Skeletal muscle tissue (tissue), 3 donors: ENCODE measurements at regions not wholly inside any gene's neighbourhood (a gene's known extent, or its start where the extent isn't known, plus 50 kb on each side); places are given as distances from the start of the nearest gene placed in this dataset.

Source experiments
- H3K27ac ChIP-seq: one replicate; pipeline ENCODE4 v1.7.0; 2013; ENCODE audit warnings: mild to moderate bottlenecking, low read depth, low read length, inconsistent platforms
- H3K27me3 ChIP-seq, 3 donors: one replicate each; pipeline ENCODE4 v1.7.0; 2013; ENCODE audit warnings: low read length in 3 of 3; ENCODE audit not compliant: control insufficient read depth in 3 of 3, insufficient read depth in 3 of 3
- H3K36me3 ChIP-seq, 3 donors: one replicate each; pipeline ENCODE4 v1.7.0; 2013; ENCODE audit warnings: low read length in 3 of 3; ENCODE audit not compliant: control insufficient read depth in 3 of 3, insufficient read depth in 3 of 3
- H3K4me1 ChIP-seq, 3 donors: one replicate each; pipeline ENCODE4 v1.7.0; 2013; ENCODE audit warnings: low read length in 3 of 3, mild to moderate bottlenecking in 3 of 3; ENCODE audit not compliant: control insufficient read depth in 3 of 3, insufficient read depth in 3 of 3
- H3K4me3 ChIP-seq, 3 donors: one replicate each; pipeline ENCODE4 v1.7.0; 2013; ENCODE audit warnings: low read length in 3 of 3
- H3K9ac ChIP-seq, 3 donors: one replicate each; pipeline ENCODE4 v1.7.0; 2013; ENCODE audit warnings: low read length in 3 of 3, mild to moderate bottlenecking in 3 of 3, moderate library complexity in 2 of 3, low read depth in 1 of 3
- H3K9me3 ChIP-seq, 3 donors: one replicate each; pipeline ENCODE4 v1.7.0; 2013; ENCODE audit warnings: low read length in 3 of 3; ENCODE audit not compliant: control insufficient read depth in 3 of 3
- donor health status: Osteomylitis.

DNA sequence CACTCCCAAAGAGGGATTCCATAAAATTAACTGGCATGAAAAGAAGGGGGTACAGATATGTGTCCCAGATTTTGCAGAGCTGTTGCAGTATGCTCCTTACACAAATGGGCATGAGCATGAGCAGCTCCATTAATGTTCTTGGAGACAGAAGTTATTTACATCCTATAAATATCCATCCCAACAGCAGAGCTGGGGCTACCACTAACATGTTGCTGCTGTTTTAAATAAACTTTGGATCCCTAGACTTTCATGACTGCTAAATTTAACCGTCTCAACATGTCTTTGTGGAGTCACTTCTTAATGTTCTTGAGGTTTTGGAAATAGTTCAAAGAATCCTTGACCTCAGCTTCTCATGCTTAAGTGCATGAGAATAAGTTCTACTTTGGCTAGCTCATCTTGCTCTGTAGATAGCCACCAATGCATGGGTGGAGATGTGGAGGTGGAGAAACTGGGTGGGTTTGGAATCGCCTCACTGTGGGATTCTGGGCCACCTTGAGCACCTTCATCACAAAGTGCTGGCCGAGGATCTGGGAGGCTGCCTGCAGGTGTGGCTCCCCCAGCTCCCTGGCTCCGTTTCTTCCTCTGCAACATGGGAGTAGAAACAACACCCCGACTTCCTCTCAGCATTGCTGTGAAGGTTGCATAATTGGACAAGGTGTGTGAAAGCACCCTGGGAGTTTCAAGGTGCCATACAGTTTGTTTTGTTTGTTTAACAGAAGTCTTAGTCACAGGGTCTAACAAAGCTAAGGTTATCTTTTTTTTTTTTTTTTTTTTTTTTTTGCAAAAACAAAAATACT lies 307.2 kb downstream of the MYCN start:
- H3K4me3 ChIP-seq: no peak overlapping the region
- H3K9ac ChIP-seq: no peak overlapping the region
- peaks cover 0 to 3% (median 0%) of the 10 kb centered on the region in 3 donors for H3K27me3 ChIP-seq

DNA sequence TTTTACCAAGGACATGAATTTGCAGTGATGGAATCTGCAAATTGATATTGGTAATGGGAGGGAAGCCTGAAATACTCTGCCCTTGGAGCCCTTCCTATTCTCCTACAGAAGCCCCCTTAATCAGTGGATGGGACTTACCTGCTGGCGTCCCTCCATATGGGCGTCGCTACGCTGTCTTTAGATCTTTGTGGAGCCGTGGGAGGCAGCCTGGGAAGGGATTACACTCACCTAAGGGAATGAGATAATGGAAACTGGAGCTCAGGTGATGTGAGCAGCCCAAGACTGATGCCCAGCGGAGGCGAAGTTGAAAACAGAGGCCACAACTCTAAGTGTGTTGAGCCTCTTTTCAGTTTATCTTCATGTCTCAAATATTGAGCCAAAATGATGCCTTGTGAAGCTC lies 306.6 kb downstream of the MYCN start:
- Histone ChIP-seq H3K9me3 (no peaks in the 10 kb centered on the region), H3K27me3 (peaks cover 0 to 3% (median 0%) of the 10 kb centered on the region in 3 donors), H3K36me3 (no peaks in the 10 kb centered on the region), H3K4me1 (peaks cover 0 to 10% (median 4%) of the 10 kb centered on the region in 3 donors), H3K4me3 (no peak overlapping the region), H3K27ac (no peak overlapping the region), H3K9ac (no peak overlapping the region)

More for the DNA sequence above, 307.2 kb downstream of the MYCN start:
- peaks cover 0 to 10% (median 4%) of the 10 kb centered on the region in 3 donors for H3K4me1 ChIP-seq
- no peaks in the 10 kb centered on the region for H3K36me3 ChIP-seq
- H3K9me3 ChIP-seq: no peaks in the 10 kb centered on the region
- H3K27ac ChIP-seq: no peak overlapping the region

DNA sequence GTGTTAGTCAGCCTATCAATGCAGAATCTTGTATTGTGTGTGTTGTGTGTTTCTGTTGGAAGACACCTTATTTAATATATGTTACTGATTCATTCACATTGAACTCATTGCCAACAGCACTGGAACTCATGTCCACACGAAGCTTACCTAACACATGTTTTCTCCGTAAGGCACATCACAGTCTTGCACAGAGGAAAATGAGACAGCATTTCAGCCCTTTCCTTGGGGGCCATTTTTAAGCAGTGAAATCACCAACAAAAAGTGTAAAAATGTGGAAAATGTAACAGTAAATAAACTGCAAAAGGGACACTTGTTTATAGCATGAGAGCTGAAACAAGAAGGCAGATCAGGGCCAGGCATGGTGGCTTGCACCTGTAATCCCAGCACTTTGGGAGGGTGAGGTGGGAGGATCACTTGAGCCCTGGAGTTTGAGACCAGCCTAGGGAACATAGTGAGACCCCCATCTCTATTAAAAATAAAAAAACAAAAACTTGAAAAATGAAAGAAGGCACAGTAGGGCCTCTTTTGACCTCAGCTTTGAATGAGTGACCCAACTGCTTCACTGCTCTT lies 306.0 kb downstream of the MYCN start:
- Histone ChIP-seq H3K4me3 (no peak overlapping the region), H3K27me3 (peaks cover 0 to 3% (median 0%) of the 10 kb centered on the region in 3 donors), H3K27ac (no peak overlapping the region), H3K36me3 (no peaks in the 10 kb centered on the region), H3K9me3 (no peaks in the 10 kb centered on the region), H3K9ac (no peak overlapping the region), H3K4me1 (peaks cover 0 to 10% (median 4%) of the 10 kb centered on the region in 3 donors)

GRCh38 chr2:16245481-16246054 lies 305.2 kb downstream of the MYCN start:
- Histone ChIP-seq H3K36me3 (no peaks in the 10 kb centered on the region), H3K27me3 (peaks cover 0 to 3% (median 0%) of the 10 kb centered on the region in 3 donors), H3K9ac (no peak overlapping the region)

DNA sequence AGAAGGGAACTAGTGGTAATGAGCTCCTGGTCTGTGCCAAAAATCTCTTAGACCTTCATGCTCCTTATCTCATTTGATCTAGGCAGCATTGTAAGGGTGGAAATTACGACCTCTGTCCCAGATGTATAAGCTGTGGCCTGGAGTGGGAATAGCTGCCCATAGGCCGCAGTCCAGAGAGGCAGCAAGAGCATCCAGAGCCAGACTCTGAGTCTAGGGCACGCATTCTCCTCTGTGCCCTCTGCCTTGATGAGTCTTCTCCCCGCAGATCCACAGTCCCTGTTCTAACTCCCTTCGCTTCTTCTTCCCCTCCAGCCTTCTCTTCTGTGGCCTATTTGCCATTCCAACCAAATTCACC lies 304.6 kb downstream of the MYCN start:
- Histone ChIP-seq H3K27ac (no peak overlapping the region), H3K27me3 (peaks cover 0 to 2% (median 0%) of the 10 kb centered on the region in 3 donors), H3K36me3 (no peaks in the 10 kb centered on the region), H3K4me3 (no peak overlapping the region), H3K4me1 (peaks cover 0 to 10% (median 4%) of the 10 kb centered on the region in 3 donors), H3K9me3 (no peaks in the 10 kb centered on the region), H3K9ac (no peak overlapping the region)

More at GRCh38 chr2:16245481-16246054, 305.2 kb downstream of the MYCN start:
- Histone ChIP-seq H3K27ac (no peak overlapping the region), H3K4me3 (no peak overlapping the region), H3K9me3 (no peaks in the 10 kb centered on the region), H3K4me1 (peaks cover 0 to 10% (median 4%) of the 10 kb centered on the region in 3 donors)

DNA sequence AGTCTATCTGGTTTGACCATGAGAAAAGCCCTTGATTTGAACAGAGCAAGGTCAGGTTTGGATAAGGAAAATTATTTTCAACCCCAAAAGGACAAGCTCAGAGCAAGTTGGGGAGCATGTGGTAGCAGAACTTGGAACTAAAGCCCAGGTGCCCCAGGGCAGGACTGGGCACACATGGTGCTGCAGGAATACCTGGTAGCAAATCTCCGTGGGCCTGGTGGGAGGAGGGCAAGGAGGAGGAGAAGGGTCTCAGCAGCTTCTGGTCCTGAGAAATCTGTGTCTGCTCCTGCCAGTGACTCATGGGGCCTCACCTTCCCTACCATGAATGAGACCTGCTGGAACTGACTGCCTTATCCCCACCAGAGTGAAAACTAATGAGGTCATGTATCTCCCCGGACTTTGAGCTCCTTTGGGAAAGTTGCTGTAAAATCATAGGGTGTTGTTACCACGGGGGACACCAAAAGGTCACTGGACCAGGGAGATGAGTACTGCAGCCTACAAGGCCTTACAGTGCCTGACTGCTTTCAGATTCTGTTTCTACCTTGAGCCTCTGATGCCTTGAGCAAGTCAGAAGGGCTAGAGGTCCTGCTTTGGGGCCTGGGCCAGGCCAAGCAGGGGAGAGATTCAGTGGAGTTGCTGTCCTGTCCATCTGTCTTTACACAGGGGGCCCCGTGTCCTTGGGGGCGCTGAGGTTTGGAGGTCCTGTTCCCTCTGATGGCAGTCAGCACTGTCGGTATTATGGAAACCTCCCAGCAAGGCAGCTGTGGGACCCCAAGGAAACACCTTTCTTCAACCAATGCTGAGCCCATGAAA lies 304.0 kb downstream of the MYCN start:
- Histone ChIP-seq H3K27ac (no peak overlapping the region), H3K4me1 (peaks cover 0 to 10% (median 4%) of the 10 kb centered on the region in 3 donors), H3K9me3 (no peaks in the 10 kb centered on the region), H3K27me3 (no peaks in the 10 kb centered on the region), H3K4me3 (no peak overlapping the region), H3K9ac (no peak overlapping the region), H3K36me3 (no peaks in the 10 kb centered on the region)

DNA sequence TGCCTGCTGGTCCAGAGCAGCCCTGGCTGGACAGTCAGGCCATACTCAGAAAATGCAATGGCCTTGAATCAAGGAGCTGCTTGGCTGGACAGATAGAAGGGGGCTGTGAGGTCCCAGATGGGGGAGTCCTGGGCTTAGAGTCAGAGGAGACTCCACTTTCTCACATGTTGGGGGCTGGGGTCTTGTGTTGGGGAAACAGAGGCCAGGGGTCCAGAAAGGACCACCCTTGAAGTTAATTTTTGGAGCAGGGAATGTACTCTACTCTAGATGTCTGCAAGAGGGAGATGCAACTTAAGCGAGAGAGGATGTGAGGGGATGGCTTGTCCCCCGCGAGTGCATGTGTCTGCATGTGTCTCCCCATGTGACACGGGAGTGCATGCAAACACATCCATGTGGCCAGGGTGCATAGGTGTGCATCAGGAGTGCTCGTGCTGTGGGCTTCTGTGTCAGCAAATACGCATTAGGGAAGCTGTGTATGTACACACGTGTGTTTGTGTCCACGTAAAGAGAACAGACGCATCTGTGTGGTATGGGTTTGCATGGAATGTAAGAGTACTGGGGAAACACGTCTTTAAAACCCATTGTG lies 303.2 kb downstream of the MYCN start:
- Histone ChIP-seq H3K36me3 (no peaks in the 10 kb centered on the region), H3K4me3 (no peak overlapping the region), H3K9ac (no peak overlapping the region), H3K27me3 (no peaks in the 10 kb centered on the region), H3K27ac (no peak overlapping the region), H3K9me3 (no peaks in the 10 kb centered on the region), H3K4me1 (peaks cover 0 to 10% (median 4%) of the 10 kb centered on the region in 3 donors)

DNA sequence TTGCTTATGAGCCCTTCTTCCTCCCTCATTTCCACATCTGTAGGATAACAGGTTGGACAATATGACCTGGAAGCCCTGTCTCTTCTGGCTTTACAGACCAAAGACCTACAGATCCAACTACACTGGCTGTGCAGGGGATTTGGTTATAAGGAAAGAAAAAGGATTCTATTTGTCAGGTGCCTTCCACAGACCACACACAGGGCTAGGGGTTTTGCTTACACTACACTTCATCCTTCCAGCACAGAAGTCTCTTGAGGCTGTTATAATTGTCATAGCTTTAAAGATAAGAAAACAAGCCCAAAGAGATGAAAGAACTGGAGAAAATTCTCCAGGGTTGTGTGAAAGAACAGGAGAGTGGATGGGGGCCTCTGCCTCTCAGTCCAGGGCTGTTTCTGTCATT lies 302.6 kb downstream of the MYCN start:
- no peaks in the 10 kb centered on the region for H3K36me3 ChIP-seq
- H3K27ac ChIP-seq: no peak overlapping the region

GRCh38 chr2:16241166-16242160 lies 301.1 kb downstream of the MYCN start:
- Histone ChIP-seq H3K36me3 (no peaks in the 10 kb centered on the region), H3K4me1 (no peaks in the 10 kb centered on the region), H3K27ac (no peak overlapping the region), H3K9me3 (no peaks in the 10 kb centered on the region), H3K27me3 (no peaks in the 10 kb centered on the region), H3K9ac (no peak overlapping the region), H3K4me3 (no peak overlapping the region)

More for the DNA sequence above, 302.6 kb downstream of the MYCN start:
- Histone ChIP-seq H3K4me1 (peaks cover 0 to 10% (median 4%) of the 10 kb centered on the region in 3 donors), H3K27me3 (no peaks in the 10 kb centered on the region), H3K4me3 (no peak overlapping the region), H3K9me3 (no peaks in the 10 kb centered on the region), H3K9ac (no peak overlapping the region)
